Sigmoid colon (tissue), 4 donors: ENCODE measurements at regions not wholly inside any gene's neighbourhood (a gene's known extent, or its start where the extent isn't known, plus 50 kb on each side); places are given as distances from the start of the nearest gene placed in this dataset.

Experiments
- POLR2A ChIP-seq, 2 donors: fragments of 450-650 bp; IDR thresholded peaks; one replicate each; pipeline ENCODE4 v1.6.1; 2016; ENCODE audit warnings: antibody characterized with exemption in 2 of 2, mild to moderate bottlenecking in 2 of 2, moderate library complexity in 2 of 2
- POLR2AphosphoS5 ChIP-seq, 4 donors: sonication (generic); formaldehyde crosslinking; IDR thresholded peaks; one replicate each; pipeline ENCODE4 v1.6.1; 2017; ENCODE audit warnings: antibody characterized with exemption in 4 of 4
- TF ChIP-seq, protein P1 (sequence below), 4 experiments: fragments of 450-650 bp in 3 of 4; fragments of 200-600 bp in 1 of 4; IDR thresholded peaks; one replicate each; pipeline ENCODE4 v1.5.1; 2016 to 2019; ENCODE audit warnings: antibody characterized with exemption in 4 of 4, mild to moderate bottlenecking in 3 of 4, moderate library complexity in 2 of 4

GRCh38 chr6:10194816-10195672 lies 219.8 kb downstream of the TFAP2A start:
- TF ChIP-seq POLR2A (IDR thresholded peaks at IDR 0.05), result no peak
- TF ChIP-seq, protein P1, sequence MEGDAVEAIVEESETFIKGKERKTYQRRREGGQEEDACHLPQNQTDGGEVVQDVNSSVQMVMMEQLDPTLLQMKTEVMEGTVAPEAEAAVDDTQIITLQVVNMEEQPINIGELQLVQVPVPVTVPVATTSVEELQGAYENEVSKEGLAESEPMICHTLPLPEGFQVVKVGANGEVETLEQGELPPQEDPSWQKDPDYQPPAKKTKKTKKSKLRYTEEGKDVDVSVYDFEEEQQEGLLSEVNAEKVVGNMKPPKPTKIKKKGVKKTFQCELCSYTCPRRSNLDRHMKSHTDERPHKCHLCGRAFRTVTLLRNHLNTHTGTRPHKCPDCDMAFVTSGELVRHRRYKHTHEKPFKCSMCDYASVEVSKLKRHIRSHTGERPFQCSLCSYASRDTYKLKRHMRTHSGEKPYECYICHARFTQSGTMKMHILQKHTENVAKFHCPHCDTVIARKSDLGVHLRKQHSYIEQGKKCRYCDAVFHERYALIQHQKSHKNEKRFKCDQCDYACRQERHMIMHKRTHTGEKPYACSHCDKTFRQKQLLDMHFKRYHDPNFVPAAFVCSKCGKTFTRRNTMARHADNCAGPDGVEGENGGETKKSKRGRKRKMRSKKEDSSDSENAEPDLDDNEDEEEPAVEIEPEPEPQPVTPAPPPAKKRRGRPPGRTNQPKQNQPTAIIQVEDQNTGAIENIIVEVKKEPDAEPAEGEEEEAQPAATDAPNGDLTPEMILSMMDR (IDR thresholded peaks at IDR 0.05), result no peak
- TF ChIP-seq POLR2AphosphoS5 (IDR thresholded peaks at IDR 0.05), result no peak
